ENCODE measurements at regions not wholly inside any gene's neighbourhood (a gene's known extent, or its start where the extent isn't known, plus 50 kb on each side); places are given as distances from the start of the nearest gene placed in this dataset.
"Not testable (repeated sequence)": the region's sequence is repeated elsewhere in the genome, so short reads cannot be mapped to it uniquely, and the experiment has no call there.

DNA sequence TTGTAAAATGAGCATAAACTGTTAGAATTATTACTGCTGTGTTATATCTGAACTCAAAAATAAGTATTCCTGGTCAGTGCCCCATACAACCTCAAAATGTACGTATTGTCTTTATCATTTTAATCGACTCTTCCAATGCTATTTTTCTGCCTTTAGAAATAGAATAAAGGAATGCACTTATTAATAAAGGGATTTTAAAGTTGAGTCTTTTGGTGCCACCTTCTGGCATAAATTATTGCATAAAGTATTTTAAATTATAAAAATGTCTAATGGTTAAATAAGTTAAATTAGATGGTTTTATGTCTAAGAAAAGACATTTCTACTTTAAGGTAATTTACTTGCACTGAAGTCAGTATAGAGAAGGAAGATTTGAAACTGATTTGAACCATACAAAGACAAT, 424.0 kb upstream of the NDST4 start:
- H2AFZ ChIP-seq (ENCODE audit: low read length) = no peak overlapping the region
- no peaks in the 10 kb centered on the region for H3K79me2 ChIP-seq (ENCODE audit: insufficient read depth, low read length)
- no peaks in the 10 kb centered on the region for H4K20me1 ChIP-seq (ENCODE audit: insufficient read depth, low read length, poor library complexity, severe bottlenecking)
- H3K4me2 ChIP-seq (ENCODE audit: low read depth, low read length, poor library complexity, severe bottlenecking) = no peak overlapping the region
- H3K4me3 ChIP-seq (ENCODE audit: low read length, poor library complexity, severe bottlenecking) = no peak overlapping the region
- no peaks in the 10 kb centered on the region for H3K4me1 ChIP-seq (ENCODE audit: insufficient read depth, low read length, poor library complexity, severe bottlenecking)
- H3K9me2 ChIP-seq (replicated peaks; ENCODE audit: low read depth, low read length) = no peaks in the 10 kb centered on the region
- H3F3A ChIP-seq (ENCODE audit: low read depth) = no peaks in the 10 kb centered on the region
- H3K9me3 ChIP-seq (ENCODE audit: insufficient read depth, low read depth, low read length) = no peaks in the 10 kb centered on the region
- H3K9ac ChIP-seq (ENCODE audit: low read depth, low read length, poor library complexity, severe bottlenecking) = no peak overlapping the region
- no peaks in the 10 kb centered on the region for H3K27me3 ChIP-seq (ENCODE audit: insufficient read depth, low read length, poor library complexity, severe bottlenecking)
- no peaks in the 10 kb centered on the region for H3K36me3 ChIP-seq (ENCODE audit: insufficient read depth, low read length)
- TF ChIP-seq EZH2phosphoT487 (IDR thresholded peaks at IDR 0.05; ENCODE audit: borderline replicate concordance) = no peak
- TF ChIP-seq, protein P1, sequence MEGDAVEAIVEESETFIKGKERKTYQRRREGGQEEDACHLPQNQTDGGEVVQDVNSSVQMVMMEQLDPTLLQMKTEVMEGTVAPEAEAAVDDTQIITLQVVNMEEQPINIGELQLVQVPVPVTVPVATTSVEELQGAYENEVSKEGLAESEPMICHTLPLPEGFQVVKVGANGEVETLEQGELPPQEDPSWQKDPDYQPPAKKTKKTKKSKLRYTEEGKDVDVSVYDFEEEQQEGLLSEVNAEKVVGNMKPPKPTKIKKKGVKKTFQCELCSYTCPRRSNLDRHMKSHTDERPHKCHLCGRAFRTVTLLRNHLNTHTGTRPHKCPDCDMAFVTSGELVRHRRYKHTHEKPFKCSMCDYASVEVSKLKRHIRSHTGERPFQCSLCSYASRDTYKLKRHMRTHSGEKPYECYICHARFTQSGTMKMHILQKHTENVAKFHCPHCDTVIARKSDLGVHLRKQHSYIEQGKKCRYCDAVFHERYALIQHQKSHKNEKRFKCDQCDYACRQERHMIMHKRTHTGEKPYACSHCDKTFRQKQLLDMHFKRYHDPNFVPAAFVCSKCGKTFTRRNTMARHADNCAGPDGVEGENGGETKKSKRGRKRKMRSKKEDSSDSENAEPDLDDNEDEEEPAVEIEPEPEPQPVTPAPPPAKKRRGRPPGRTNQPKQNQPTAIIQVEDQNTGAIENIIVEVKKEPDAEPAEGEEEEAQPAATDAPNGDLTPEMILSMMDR (conservative IDR thresholded peaks at IDR 0.05; ENCODE audit: low read length) = peak; percentile 40

DNA sequence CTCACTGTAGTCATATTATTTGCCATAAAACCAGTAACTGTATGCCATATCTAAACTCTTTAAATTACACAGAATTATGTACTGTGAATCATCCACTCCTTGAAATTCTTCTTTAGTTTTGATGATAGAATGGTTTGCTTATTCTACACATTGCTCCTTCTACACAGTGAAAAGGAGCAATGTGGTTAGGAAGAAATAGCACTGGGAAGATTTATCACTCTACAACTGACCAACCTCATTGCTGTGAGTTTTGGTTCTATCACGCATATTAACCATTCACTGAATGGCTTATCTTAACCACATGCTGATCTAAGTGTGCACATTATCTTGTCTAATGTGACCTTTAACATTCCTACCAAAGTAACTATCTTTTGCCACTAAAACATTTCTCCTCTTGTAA, 415.7 kb upstream of the NDST4 start:
- no peaks in the 10 kb centered on the region for H3K79me2 ChIP-seq (ENCODE audit: insufficient read depth, low read length)
- H3K9ac ChIP-seq (ENCODE audit: low read depth, low read length, poor library complexity, severe bottlenecking) = no peak overlapping the region

DNA sequence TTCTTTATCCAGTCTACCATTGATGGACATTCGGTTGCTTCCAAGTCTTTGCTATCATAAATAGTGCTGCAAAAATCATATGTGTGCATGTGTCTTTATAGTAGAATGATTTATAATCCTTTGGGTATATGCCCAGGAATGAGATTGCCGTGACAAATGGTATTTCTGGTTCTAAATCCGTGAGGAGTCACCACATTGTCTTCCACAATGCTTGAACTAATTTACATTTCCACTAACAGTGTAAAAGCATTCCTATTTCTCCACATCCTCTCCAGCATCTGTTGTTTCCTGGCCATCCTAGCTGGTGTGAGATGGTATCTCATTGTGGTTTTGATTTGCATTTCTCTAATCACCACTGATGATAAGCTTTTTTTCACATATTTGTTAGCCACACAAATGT, 406.1 kb upstream of the NDST4 start:
- not testable (repeated sequence) for H3K4me1 ChIP-seq (ENCODE audit: insufficient read depth, low read length, poor library complexity, severe bottlenecking); H3K9me2 ChIP-seq (replicated peaks; ENCODE audit: low read depth, low read length); H2AFZ ChIP-seq (ENCODE audit: low read length); H4K20me1 ChIP-seq (ENCODE audit: insufficient read depth, low read length, poor library complexity, severe bottlenecking); H3K27me3 ChIP-seq (ENCODE audit: insufficient read depth, low read length, poor library complexity, severe bottlenecking); H3K9me3 ChIP-seq (ENCODE audit: insufficient read depth, low read depth, low read length); H3K4me2 ChIP-seq (ENCODE audit: low read depth, low read length, poor library complexity, severe bottlenecking); H3F3A ChIP-seq (ENCODE audit: low read depth); H3K4me3 ChIP-seq (ENCODE audit: low read length, poor library complexity, severe bottlenecking); H3K9ac ChIP-seq (ENCODE audit: low read depth, low read length, poor library complexity, severe bottlenecking); H3K36me3 ChIP-seq (ENCODE audit: insufficient read depth, low read length); H3K79me2 ChIP-seq (ENCODE audit: insufficient read depth, low read length)

More for the DNA sequence above, 415.7 kb upstream of the NDST4 start:
- TF ChIP-seq EZH2phosphoT487 (IDR thresholded peaks at IDR 0.05; ENCODE audit: borderline replicate concordance) = no peak
- TF ChIP-seq, protein P1 (conservative IDR thresholded peaks at IDR 0.05; ENCODE audit: low read length) = no peak
- no peaks in the 10 kb centered on the region for H3K9me2 ChIP-seq (replicated peaks; ENCODE audit: low read depth, low read length)
- H3K4me1 ChIP-seq (ENCODE audit: insufficient read depth, low read length, poor library complexity, severe bottlenecking) = no peaks in the 10 kb centered on the region
- H4K20me1 ChIP-seq (ENCODE audit: insufficient read depth, low read length, poor library complexity, severe bottlenecking) = no peaks in the 10 kb centered on the region
- H3K4me3 ChIP-seq (ENCODE audit: low read length, poor library complexity, severe bottlenecking) = no peak overlapping the region
- no peaks in the 10 kb centered on the region for H3K27me3 ChIP-seq (ENCODE audit: insufficient read depth, low read length, poor library complexity, severe bottlenecking)
- H3K4me2 ChIP-seq (ENCODE audit: low read depth, low read length, poor library complexity, severe bottlenecking) = no peak overlapping the region
- H3K9me3 ChIP-seq (ENCODE audit: insufficient read depth, low read depth, low read length) = no peaks in the 10 kb centered on the region
- H3K36me3 ChIP-seq (ENCODE audit: insufficient read depth, low read length) = no peaks in the 10 kb centered on the region
- H2AFZ ChIP-seq (ENCODE audit: low read length) = no peak overlapping the region
- H3F3A ChIP-seq (ENCODE audit: low read depth) = no peaks in the 10 kb centered on the region

DNA sequence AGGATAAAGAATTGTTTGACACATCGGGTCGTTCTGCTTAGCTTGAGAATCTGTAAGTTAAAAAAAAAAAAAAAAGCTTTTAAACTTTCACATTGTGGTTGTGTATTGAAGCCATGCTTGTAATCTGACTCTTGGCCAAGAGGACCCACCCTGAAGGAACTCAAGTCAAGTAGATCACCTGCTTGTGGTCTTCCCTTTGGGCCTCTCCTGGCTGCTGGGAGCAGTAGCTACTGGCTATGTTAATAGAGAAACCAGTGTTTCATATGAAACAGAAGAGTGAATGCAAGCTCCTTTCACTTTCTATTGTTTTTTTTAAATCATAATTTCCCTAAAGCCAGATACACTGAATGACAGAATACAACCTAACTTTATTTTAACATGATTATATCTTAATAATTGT, 402.4 kb upstream of the NDST4 start:
- H3K9me3 ChIP-seq (ENCODE audit: insufficient read depth, low read depth, low read length) = no peaks in the 10 kb centered on the region
- H3F3A ChIP-seq (ENCODE audit: low read depth) = no peaks in the 10 kb centered on the region
- no peaks in the 10 kb centered on the region for H4K20me1 ChIP-seq (ENCODE audit: insufficient read depth, low read length, poor library complexity, severe bottlenecking)
- H3K4me2 ChIP-seq (ENCODE audit: low read depth, low read length, poor library complexity, severe bottlenecking) = no peak overlapping the region
- no peaks in the 10 kb centered on the region for H3K79me2 ChIP-seq (ENCODE audit: insufficient read depth, low read length)
- no peak overlapping the region for H2AFZ ChIP-seq (ENCODE audit: low read length)
- no peak for TF ChIP-seq EZH2phosphoT487 (IDR thresholded peaks at IDR 0.05; ENCODE audit: borderline replicate concordance)
- TF ChIP-seq, protein P1 (conservative IDR thresholded peaks at IDR 0.05; ENCODE audit: low read length) = no peak
- no peak overlapping the region for H3K9ac ChIP-seq (ENCODE audit: low read depth, low read length, poor library complexity, severe bottlenecking)
- H3K36me3 ChIP-seq (ENCODE audit: insufficient read depth, low read length) = no peaks in the 10 kb centered on the region
- no peaks in the 10 kb centered on the region for H3K4me1 ChIP-seq (ENCODE audit: insufficient read depth, low read length, poor library complexity, severe bottlenecking)
- H3K27me3 ChIP-seq (ENCODE audit: insufficient read depth, low read length, poor library complexity, severe bottlenecking) = no peaks in the 10 kb centered on the region
- H3K9me2 ChIP-seq (replicated peaks; ENCODE audit: low read depth, low read length) = no peaks in the 10 kb centered on the region
- H3K4me3 ChIP-seq (ENCODE audit: low read length, poor library complexity, severe bottlenecking) = no peak overlapping the region
